ENCODE measurements at regions not wholly inside any gene's neighbourhood (a gene's known extent, or its start where the extent isn't known, plus 50 kb on each side); places are given as distances from the start of the nearest gene placed in this dataset.
"Not testable (repeated sequence)": the region's sequence is repeated elsewhere in the genome, so short reads cannot be mapped to it uniquely, and the experiment has no call there.

GRCh38 chr5:101531026-101531425 lies 627.9 kb upstream of the ST8SIA4 start:
- Histone ChIP-seq H3K27ac (ENCODE audit: low read length) (no peak overlapping the region), H3K36me3 (ENCODE audit: low read depth, low read length) (no peaks in the 10 kb centered on the region)
- no TSS peak for BruUV-seq (replicated peaks)

GRCh38 chr5:101529094-101529493 lies 626.0 kb upstream of the ST8SIA4 start:
- H3K27ac ChIP-seq (ENCODE audit: low read length); H3K9me2 ChIP-seq (replicated peaks; ENCODE audit: low read length); POLR2A ChIA-PET (ENCODE audit: unreplicated experiment); H3K36me3 ChIP-seq (ENCODE audit: low read depth, low read length); H3K4me2 ChIP-seq (ENCODE audit: low read length); H3K27me3 ChIP-seq (ENCODE audit: low read length); H2AFZ ChIP-seq (ENCODE audit: low read length); H3K9me3 ChIP-seq (ENCODE audit: low read length); intact Hi-C loops (cut with micrococcal nuclease); H4K20me1 ChIP-seq (ENCODE audit: low read length); DNase-seq; CTCF ChIA-PET; H3K4me1 ChIP-seq (ENCODE audit: insufficient read depth, low read length); BruUV-seq (replicated peaks); H3K9ac ChIP-seq (ENCODE audit: low read length); H3K4me3 ChIP-seq (ENCODE audit: low read length); H3K79me2 ChIP-seq (ENCODE audit: low read length); ATAC-seq; H3F3A ChIP-seq (ENCODE audit: low read length, unreplicated experiment): not testable (repeated sequence)

More at GRCh38 chr5:101531026-101531425, 627.9 kb upstream of the ST8SIA4 start:
- H3K9ac ChIP-seq (ENCODE audit: low read length) = no peak overlapping the region
- H3K27me3 ChIP-seq (ENCODE audit: low read length) = no peaks in the 10 kb centered on the region
- no peak overlapping the region for H3K4me2 ChIP-seq (ENCODE audit: low read length)
- TF ChIP-seq EZH2phosphoT487 (IDR thresholded peaks at IDR 0.05; ENCODE audit: borderline replicate concordance, low read length) = no peak
- TF ChIP-seq EZH2 (IDR thresholded peaks at IDR 0.05; ENCODE audit: low read length, unreplicated experiment) = no peak
- TF ChIP-seq CTCF (conservative IDR thresholded peaks at IDR 0.05; ENCODE audit: low read depth, low read length) = no peak
- no peaks in the 10 kb centered on the region for H3F3A ChIP-seq (ENCODE audit: low read length, unreplicated experiment)
- ATAC-seq (no peak), DNase-seq (no peak)
- ChIA-PET POLR2A (ENCODE audit: unreplicated experiment) (no interaction called here), CTCF (no interaction called here)
- H3K79me2 ChIP-seq (ENCODE audit: low read length) = no peaks in the 10 kb centered on the region
- H3K9me3 ChIP-seq (ENCODE audit: low read length) = no peaks in the 10 kb centered on the region
- H2AFZ ChIP-seq (ENCODE audit: low read length) = no peak overlapping the region
- no peak overlapping the region for H3K4me3 ChIP-seq (ENCODE audit: low read length)
- H3K4me1 ChIP-seq (ENCODE audit: insufficient read depth, low read length) = no peaks in the 10 kb centered on the region
- no peaks in the 10 kb centered on the region for H4K20me1 ChIP-seq (ENCODE audit: low read length)
- intact Hi-C loops (cut with micrococcal nuclease) = no loop called here
- no peaks in the 10 kb centered on the region for H3K9me2 ChIP-seq (replicated peaks; ENCODE audit: low read length)

GRCh38 chr5:101520417-101520816 lies 617.3 kb upstream of the ST8SIA4 start:
- ChIA-PET CTCF (no interaction called here), POLR2A (ENCODE audit: unreplicated experiment) (no interaction called here)
- DNase-seq (no peak), ATAC-seq (no peak)
- no peak overlapping the region for H2AFZ ChIP-seq (ENCODE audit: low read length)
- no peak for TF ChIP-seq EZH2 (IDR thresholded peaks at IDR 0.05; ENCODE audit: low read length, unreplicated experiment)
- TF ChIP-seq CTCF (conservative IDR thresholded peaks at IDR 0.05; ENCODE audit: low read depth, low read length) = no peak
- TF ChIP-seq EZH2phosphoT487 (IDR thresholded peaks at IDR 0.05; ENCODE audit: borderline replicate concordance, low read length) = no peak
- no peaks in the 10 kb centered on the region for H3F3A ChIP-seq (ENCODE audit: low read length, unreplicated experiment)
- no peak overlapping the region for H3K27ac ChIP-seq (ENCODE audit: low read length)
- peaks cover 8% of the 10 kb centered on the region for H3K9me3 ChIP-seq (ENCODE audit: low read length)
- H4K20me1 ChIP-seq (ENCODE audit: low read length) = no peaks in the 10 kb centered on the region
- H3K9me2 ChIP-seq (replicated peaks; ENCODE audit: low read length) = no peaks in the 10 kb centered on the region
- H3K4me2 ChIP-seq (ENCODE audit: low read length) = no peak overlapping the region
- intact Hi-C loops (cut with micrococcal nuclease) = no loop called here
- no peak overlapping the region for H3K9ac ChIP-seq (ENCODE audit: low read length)
- H3K27me3 ChIP-seq (ENCODE audit: low read length) = no peaks in the 10 kb centered on the region
- H3K79me2 ChIP-seq (ENCODE audit: low read length) = no peaks in the 10 kb centered on the region
- H3K4me1 ChIP-seq (ENCODE audit: insufficient read depth, low read length) = no peaks in the 10 kb centered on the region
- no peak overlapping the region for H3K4me3 ChIP-seq (ENCODE audit: low read length)
- BruUV-seq (replicated peaks) = no TSS peak
- H3K36me3 ChIP-seq (ENCODE audit: low read depth, low read length) = no peaks in the 10 kb centered on the region

All from PC-3 (cell line).